ENCODE measurements at regions not wholly inside any gene's neighbourhood (a gene's known extent, or its start where the extent isn't known, plus 50 kb on each side); places are given as distances from the start of the nearest gene placed in this dataset.
"Not testable (repeated sequence)": the region's sequence is repeated elsewhere in the genome, so short reads cannot be mapped to it uniquely, and the experiment has no call there.

GRCh38 chr15:89004726-89005030 is 83.6 kb upstream of the ABHD2 start:
- CTCF ChIA-PET (ENCODE audit: low intra/inter-chr PET ratio, low total read pairs): interaction anchor here (2.5 kb wide), 1 partner anchor 100 kb away, joined by 8 read pairs; no protein-coding TSS in a partner anchor
- Histone ChIP-seq H3K4me2 (ENCODE audit: low read depth, low read length) (no peak overlapping the region), H3K9me3 (ENCODE audit: low read length) (no peaks in the 10 kb centered on the region), H3K27me3 (ENCODE audit: control insufficient read depth in 1 of 2, insufficient read depth in 2 of 2, low read length in 2 of 2) (peaks cover 0 to 4% of the 10 kb centered on the region in 2 experiments; a peak in 3 of 5 replicates), H3K36me3 (replicated peaks in 1 of 2; ENCODE audit: control insufficient read depth in 1 of 2, insufficient read depth in 2 of 2, low read length in 2 of 2) (no peaks in the 10 kb centered on the region), H2AFZ (ENCODE audit: low read length) (no peak overlapping the region), H3K9ac (ENCODE audit: insufficient read depth, low read depth, low read length) (no peak overlapping the region), H4K20me1 (ENCODE audit: insufficient read depth, low read length) (no peaks in the 10 kb centered on the region), H3K27ac (ENCODE audit: extremely low read length, insufficient read depth, low read length) (no peak overlapping the region), H3K4me1 (ENCODE audit: insufficient read depth, low read length) (peaks cover 21% of the 10 kb centered on the region), H3K79me2 (ENCODE audit: insufficient read depth, low read length) (no peaks in the 10 kb centered on the region), H3K4me3 (replicated peaks in 1 of 3; ENCODE audit: insufficient read depth in 1 of 3, low read depth in 2 of 3, low read length in 3 of 3) (no peak overlapping the region)
- DNase-seq (ENCODE audit: low spot score): no peak
- ATAC-seq: no peak
- POLR2A ChIA-PET: no interaction called here
- TF ChIP-seq ZSCAN20 (CRISPR knock-in tag; IDR thresholded peaks at IDR 0.05; ENCODE audit: borderline replicate concordance): no peak
- no peak for TF ChIP-seq STAT5B (CRISPR knock-in tag; IDR thresholded peaks at IDR 0.05)
- TF ChIP-seq ZNF326 (CRISPR knock-in tag; IDR thresholded peaks at IDR 0.05; ENCODE audit: borderline replicate concordance): no peak
- TF ChIP-seq, protein P1, sequence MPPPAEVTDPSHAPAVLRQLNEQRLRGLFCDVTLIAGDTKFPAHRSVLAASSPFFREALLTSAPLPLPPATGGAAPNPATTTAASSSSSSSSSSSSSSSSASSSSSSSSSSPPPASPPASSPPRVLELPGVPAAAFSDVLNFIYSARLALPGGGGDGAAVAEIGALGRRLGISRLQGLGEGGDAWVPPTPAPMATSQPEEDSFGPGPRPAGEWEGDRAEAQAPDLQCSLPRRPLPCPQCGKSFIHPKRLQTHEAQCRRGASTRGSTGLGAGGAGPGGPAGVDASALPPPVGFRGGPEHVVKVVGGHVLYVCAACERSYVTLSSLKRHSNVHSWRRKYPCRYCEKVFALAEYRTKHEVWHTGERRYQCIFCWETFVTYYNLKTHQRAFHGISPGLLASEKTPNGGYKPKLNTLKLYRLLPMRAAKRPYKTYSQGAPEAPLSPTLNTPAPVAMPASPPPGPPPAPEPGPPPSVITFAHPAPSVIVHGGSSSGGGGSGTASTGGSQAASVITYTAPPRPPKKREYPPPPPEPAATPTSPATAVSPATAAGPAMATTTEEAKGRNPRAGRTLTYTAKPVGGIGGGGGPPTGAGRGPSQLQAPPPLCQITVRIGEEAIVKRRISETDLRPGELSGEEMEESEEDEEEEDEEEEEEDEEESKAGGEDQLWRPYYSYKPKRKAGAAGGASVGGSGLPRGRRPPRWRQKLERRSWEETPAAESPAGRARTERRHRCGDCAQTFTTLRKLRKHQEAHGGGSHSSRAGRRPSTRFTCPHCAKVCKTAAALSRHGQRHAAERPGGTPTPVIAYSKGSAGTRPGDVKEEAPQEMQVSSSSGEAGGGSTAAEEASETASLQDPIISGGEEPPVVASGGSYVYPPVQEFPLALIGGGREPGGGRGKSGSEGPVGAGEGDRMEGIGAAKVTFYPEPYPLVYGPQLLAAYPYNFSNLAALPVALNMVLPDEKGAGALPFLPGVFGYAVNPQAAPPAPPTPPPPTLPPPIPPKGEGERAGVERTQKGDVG (CRISPR knock-in tag; IDR thresholded peaks at IDR 0.05; ENCODE audit: borderline replicate concordance): no peak
- no peak for TF ChIP-seq ZNF20 (CRISPR knock-in tag; IDR thresholded peaks at IDR 0.05)
- TF ChIP-seq RBFOX2 (IDR thresholded peaks at IDR 0.05; ENCODE audit: low read depth, low read length): no peak
- no peak for TF ChIP-seq ZNF30 (CRISPR knock-in tag; IDR thresholded peaks at IDR 0.05)
- TF ChIP-seq ONECUT2 (CRISPR knock-in tag; IDR thresholded peaks at IDR 0.05): no peak
- TF ChIP-seq ZNF781 (CRISPR knock-in tag; IDR thresholded peaks at IDR 0.05; ENCODE audit: borderline replicate concordance, not compliant biosample characterization): no peak
- TF ChIP-seq, protein P2, sequence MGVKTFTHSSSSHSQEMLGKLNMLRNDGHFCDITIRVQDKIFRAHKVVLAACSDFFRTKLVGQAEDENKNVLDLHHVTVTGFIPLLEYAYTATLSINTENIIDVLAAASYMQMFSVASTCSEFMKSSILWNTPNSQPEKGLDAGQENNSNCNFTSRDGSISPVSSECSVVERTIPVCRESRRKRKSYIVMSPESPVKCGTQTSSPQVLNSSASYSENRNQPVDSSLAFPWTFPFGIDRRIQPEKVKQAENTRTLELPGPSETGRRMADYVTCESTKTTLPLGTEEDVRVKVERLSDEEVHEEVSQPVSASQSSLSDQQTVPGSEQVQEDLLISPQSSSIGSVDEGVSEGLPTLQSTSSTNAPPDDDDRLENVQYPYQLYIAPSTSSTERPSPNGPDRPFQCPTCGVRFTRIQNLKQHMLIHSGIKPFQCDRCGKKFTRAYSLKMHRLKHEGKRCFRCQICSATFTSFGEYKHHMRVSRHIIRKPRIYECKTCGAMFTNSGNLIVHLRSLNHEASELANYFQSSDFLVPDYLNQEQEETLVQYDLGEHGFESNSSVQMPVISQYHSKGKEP (CRISPR knock-in tag; IDR thresholded peaks at IDR 0.05): no peak
- no peak for TF ChIP-seq ATAD3A (CRISPR knock-in tag; IDR thresholded peaks at IDR 0.05)
- TF ChIP-seq, protein P3, sequence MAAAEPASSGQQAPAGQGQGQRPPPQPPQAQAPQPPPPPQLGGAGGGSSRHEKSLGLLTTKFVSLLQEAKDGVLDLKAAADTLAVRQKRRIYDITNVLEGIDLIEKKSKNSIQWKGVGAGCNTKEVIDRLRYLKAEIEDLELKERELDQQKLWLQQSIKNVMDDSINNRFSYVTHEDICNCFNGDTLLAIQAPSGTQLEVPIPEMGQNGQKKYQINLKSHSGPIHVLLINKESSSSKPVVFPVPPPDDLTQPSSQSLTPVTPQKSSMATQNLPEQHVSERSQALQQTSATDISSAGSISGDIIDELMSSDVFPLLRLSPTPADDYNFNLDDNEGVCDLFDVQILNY (CRISPR knock-in tag; conservative IDR thresholded peaks at IDR 0.05): no peak
- no peak for TF ChIP-seq NR2F1 (CRISPR knock-in tag; IDR thresholded peaks at IDR 0.05)
- TF ChIP-seq ZNF546 (CRISPR knock-in tag; conservative IDR thresholded peaks at IDR 0.05): no peak
- no peak for TF ChIP-seq SMC3 (IDR thresholded peaks at IDR 0.05; ENCODE audit: low read length)
- no peak for FAIRE-seq
- intact Hi-C loops (cut with micrococcal nuclease; ENCODE audit: unreplicated experiment): loop anchor here (1.0 kb wide), 1 partner anchor 100 kb away; no protein-coding TSS in a partner anchor
- BruUV-seq (replicated peaks): no TSS peak
- 25% methylated on average over 4 of the region's 4 CpGs for WGBS (ENCODE audit: low lambda C conversion rate)
- in situ Hi-C loops (cut with HindIII; ENCODE audit: extremely low pct_ligation_motif_present, low pct_unique_long_range_greater_than_20kb): loop anchor here (5.0 kb wide), 1 partner anchor 102 kb away; no protein-coding TSS in a partner anchor

GRCh38 chr15:89007527-89007926 is 80.7 kb upstream of the ABHD2 start:
- H3K27ac ChIP-seq (ENCODE audit: extremely low read length, insufficient read depth, low read length); H3K79me2 ChIP-seq (ENCODE audit: insufficient read depth, low read length); H3K4me2 ChIP-seq (ENCODE audit: low read depth, low read length); H3K9me3 ChIP-seq (ENCODE audit: low read length); H3K4me3 ChIP-seq (replicated peaks in 1 of 3; ENCODE audit: insufficient read depth in 1 of 3, low read depth in 2 of 3, low read length in 3 of 3); H2AFZ ChIP-seq (ENCODE audit: low read length); ATAC-seq; BruUV-seq (replicated peaks); H3K27me3 ChIP-seq (ENCODE audit: control insufficient read depth in 1 of 2, insufficient read depth in 2 of 2, low read length in 2 of 2); CTCF ChIA-PET (ENCODE audit: low intra/inter-chr PET ratio, low total read pairs); H4K20me1 ChIP-seq (ENCODE audit: insufficient read depth, low read length); H3K36me3 ChIP-seq (replicated peaks in 1 of 2; ENCODE audit: control insufficient read depth in 1 of 2, insufficient read depth in 2 of 2, low read length in 2 of 2); POLR2A ChIA-PET; FAIRE-seq; DNase-seq (ENCODE audit: low spot score); H3K9ac ChIP-seq (ENCODE audit: insufficient read depth, low read depth, low read length); intact Hi-C loops (cut with micrococcal nuclease; ENCODE audit: unreplicated experiment); in situ Hi-C loops (cut with HindIII; ENCODE audit: extremely low pct_ligation_motif_present, low pct_unique_long_range_greater_than_20kb): not testable (repeated sequence)
- 51% methylated on average over 9 of the region's 9 CpGs for WGBS (ENCODE audit: low lambda C conversion rate)
- H3K4me1 ChIP-seq (ENCODE audit: insufficient read depth, low read length): peaks cover 16% of the 10 kb centered on the region
